HL-60 (cell line): ENCODE measurements at regions not wholly inside any gene's neighbourhood (a gene's known extent, or its start where the extent isn't known, plus 50 kb on each side); places are given as distances from the start of the nearest gene placed in this dataset.

Experiments
- DNase-seq, 2 experiments: peaks; one replicate each; pipeline ENCODE4 v3.0.0-alpha.2; 2010 to 2020; ENCODE audit warnings: low read depth in 1 of 2, low spot score in 1 of 2
- H3K27ac ChIP-seq: fragments of 250-450 bp; sonication (Bioruptor Pico); replicated peaks from 2 replicates; pipeline ENCODE4 v1.5.1; 2020; ENCODE audit warnings: mild to moderate bottlenecking, moderate library complexity
- H3K27me3 ChIP-seq: fragments of 250-450 bp; sonication (Bioruptor Pico); 2 replicates; pipeline ENCODE4 v1.5.1; 2021; ENCODE audit warnings: mild to moderate bottlenecking, moderate library complexity; ENCODE audit not compliant: insufficient read depth, poor library complexity, severe bottlenecking
- H3K4me3 ChIP-seq: replicated peaks from 2 replicates; pipeline ENCODE4 v1.5.1; 2011; ENCODE audit warnings: mild to moderate bottlenecking, control low read depth, low read length; ENCODE audit not compliant: insufficient read depth
- GABPA ChIP-seq: IDR thresholded peaks from 2 replicates; pipeline ENCODE4 v1.6.1; 2012; ENCODE audit warnings: low read depth
- POLR2AphosphoS5 ChIP-seq: IDR thresholded peaks from 2 replicates; pipeline ENCODE4 v1.6.1; 2012; ENCODE audit warnings: low read depth
- SPI1 ChIP-seq: IDR thresholded peaks from 2 replicates; pipeline ENCODE4 v1.6.1; 2012; ENCODE audit warnings: low read depth, mild to moderate bottlenecking, borderline replicate concordance
- TF ChIP-seq, protein P1 (sequence below): IDR thresholded peaks from 2 replicates; pipeline ENCODE4 v1.6.1; 2012; ENCODE audit warnings: low read depth; ENCODE audit not compliant: insufficient replicate concordance
- TF ChIP-seq, protein P2 (sequence below): IDR thresholded peaks from one replicate; pipeline ENCODE4 v1.5.1; 2011; ENCODE audit warnings: low read length, control low read depth, inconsistent platforms; ENCODE audit not compliant: insufficient read depth

DNA sequence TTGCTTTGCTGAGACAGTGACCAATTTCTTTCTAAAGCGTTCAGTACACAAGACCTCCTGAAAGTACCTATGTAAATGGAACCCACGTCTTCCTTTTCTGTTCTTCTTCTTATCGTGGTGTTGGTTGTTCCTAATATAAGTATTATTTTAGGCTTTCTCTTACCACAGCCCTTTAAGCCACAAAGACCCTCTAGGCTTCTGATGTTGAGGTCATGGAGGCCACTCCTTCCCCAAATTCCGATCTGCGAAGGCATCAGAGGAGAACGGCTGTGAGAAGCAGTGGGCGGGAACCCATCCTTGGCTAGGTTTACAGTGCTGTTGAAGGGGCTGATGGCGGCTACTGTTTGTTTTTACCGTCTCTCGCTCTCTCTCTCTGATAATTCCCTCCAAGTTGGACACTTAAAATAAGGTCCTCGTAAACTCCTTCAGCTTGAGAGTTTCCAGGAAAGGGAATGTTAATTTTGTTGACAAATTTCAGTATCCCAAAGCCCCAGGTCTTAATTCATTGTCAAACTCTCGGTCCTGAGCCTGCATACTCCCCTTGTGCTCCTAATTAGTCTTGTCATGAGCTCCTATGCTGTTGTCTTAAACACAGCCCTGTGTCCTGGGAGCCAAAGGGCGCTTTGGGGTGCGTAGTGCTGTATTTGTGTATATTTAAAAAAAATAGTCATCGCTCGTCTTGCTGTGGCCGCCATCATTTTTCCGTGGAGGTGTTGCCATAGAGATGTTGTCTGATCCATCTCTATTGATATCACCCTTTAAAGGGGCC lies 178.8 kb downstream of the OPA1 start:
- TF ChIP-seq POLR2AphosphoS5 (no peak), GABPA (no peak), SPI1 (no peak)
- TF ChIP-seq, protein P1, sequence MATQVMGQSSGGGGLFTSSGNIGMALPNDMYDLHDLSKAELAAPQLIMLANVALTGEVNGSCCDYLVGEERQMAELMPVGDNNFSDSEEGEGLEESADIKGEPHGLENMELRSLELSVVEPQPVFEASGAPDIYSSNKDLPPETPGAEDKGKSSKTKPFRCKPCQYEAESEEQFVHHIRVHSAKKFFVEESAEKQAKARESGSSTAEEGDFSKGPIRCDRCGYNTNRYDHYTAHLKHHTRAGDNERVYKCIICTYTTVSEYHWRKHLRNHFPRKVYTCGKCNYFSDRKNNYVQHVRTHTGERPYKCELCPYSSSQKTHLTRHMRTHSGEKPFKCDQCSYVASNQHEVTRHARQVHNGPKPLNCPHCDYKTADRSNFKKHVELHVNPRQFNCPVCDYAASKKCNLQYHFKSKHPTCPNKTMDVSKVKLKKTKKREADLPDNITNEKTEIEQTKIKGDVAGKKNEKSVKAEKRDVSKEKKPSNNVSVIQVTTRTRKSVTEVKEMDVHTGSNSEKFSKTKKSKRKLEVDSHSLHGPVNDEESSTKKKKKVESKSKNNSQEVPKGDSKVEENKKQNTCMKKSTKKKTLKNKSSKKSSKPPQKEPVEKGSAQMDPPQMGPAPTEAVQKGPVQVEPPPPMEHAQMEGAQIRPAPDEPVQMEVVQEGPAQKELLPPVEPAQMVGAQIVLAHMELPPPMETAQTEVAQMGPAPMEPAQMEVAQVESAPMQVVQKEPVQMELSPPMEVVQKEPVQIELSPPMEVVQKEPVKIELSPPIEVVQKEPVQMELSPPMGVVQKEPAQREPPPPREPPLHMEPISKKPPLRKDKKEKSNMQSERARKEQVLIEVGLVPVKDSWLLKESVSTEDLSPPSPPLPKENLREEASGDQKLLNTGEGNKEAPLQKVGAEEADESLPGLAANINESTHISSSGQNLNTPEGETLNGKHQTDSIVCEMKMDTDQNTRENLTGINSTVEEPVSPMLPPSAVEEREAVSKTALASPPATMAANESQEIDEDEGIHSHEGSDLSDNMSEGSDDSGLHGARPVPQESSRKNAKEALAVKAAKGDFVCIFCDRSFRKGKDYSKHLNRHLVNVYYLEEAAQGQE, result no peak
- TF ChIP-seq, protein P2, sequence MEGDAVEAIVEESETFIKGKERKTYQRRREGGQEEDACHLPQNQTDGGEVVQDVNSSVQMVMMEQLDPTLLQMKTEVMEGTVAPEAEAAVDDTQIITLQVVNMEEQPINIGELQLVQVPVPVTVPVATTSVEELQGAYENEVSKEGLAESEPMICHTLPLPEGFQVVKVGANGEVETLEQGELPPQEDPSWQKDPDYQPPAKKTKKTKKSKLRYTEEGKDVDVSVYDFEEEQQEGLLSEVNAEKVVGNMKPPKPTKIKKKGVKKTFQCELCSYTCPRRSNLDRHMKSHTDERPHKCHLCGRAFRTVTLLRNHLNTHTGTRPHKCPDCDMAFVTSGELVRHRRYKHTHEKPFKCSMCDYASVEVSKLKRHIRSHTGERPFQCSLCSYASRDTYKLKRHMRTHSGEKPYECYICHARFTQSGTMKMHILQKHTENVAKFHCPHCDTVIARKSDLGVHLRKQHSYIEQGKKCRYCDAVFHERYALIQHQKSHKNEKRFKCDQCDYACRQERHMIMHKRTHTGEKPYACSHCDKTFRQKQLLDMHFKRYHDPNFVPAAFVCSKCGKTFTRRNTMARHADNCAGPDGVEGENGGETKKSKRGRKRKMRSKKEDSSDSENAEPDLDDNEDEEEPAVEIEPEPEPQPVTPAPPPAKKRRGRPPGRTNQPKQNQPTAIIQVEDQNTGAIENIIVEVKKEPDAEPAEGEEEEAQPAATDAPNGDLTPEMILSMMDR, result no peak
- no peak for DNase-seq
- Histone ChIP-seq H3K27ac (no peak overlapping the region), H3K4me3 (no peak overlapping the region), H3K27me3 (no peaks in the 10 kb centered on the region)

DNA sequence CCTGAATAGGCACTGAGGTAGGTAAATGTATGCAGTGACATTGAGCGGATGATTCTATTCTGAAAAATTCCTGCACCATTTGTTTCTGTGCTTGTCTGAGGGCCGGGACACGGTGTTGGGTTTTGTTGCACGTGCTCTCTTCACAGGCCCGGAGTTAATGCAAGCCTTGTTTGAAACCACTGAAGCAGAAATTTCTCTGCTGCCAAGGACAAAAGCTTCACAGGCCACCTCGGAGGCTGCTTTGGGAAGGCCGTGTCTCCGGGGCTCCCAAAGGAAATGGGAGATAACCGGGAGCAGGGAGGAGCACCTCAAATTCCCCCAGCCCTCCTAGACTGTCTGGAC lies 179.4 kb downstream of the OPA1 start:
- no peak for DNase-seq

DNA sequence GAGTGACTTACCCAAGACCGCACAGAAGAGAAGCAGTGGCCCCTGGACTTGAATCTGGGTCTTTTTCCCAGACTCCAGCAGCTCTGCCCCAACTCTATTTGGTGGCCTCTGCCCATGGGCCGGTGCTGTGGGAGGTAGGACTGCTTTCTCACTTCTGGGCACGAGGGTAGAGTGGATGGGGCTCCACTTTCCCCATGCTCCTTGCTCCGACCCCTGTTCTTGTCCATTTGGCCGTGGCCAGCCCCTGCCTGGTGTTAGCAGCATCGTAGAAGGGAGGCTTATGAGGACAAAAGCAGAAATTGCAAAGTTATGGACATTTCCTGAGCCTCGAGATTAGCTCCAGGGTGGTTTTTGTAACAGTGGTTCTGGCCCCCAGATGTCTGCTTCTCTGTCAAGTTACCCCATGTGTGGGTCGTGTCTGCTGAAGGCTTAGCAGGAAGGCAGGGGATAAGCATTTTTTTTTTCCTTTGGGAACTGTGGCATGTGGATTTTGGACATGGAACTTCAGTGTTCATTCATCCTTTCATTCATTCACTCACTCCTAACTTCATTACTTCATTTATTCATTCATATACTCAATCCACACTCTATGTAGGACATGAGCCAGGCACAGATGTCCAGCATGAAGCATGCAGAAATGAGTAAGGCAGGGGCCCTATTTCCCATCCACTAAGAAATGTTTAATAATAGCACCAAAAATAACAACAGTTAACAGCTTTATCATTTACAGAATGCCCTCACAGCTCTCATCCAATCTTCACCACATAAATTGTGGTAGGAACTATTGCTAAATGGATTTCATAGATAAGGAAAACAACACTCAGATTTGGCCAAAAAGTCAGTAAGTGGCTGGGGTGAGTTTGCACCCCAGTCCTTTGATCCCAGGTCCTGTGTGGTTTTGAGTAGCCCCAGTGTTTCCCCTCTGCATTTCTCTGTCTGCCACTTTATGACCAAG lies 180.5 kb downstream of the OPA1 start:
- Histone ChIP-seq H3K4me3 (no peak overlapping the region), H3K27ac (no peak overlapping the region), H3K27me3 (no peaks in the 10 kb centered on the region)
- TF ChIP-seq, protein P2, result no peak
- no peak for TF ChIP-seq GABPA
- TF ChIP-seq SPI1, result no peak
- TF ChIP-seq, protein P1, result no peak
- no peak for DNase-seq

More for the DNA sequence above, 179.4 kb downstream of the OPA1 start:
- Histone ChIP-seq H3K27ac (no peak overlapping the region), H3K27me3 (no peaks in the 10 kb centered on the region), H3K4me3 (no peak overlapping the region)
- no peak for TF ChIP-seq GABPA
- TF ChIP-seq, protein P1, result no peak
- TF ChIP-seq, protein P2, result no peak
- TF ChIP-seq SPI1, result no peak
- no peak for TF ChIP-seq POLR2AphosphoS5
